Frontal cortex (tissue), 3 donors: ENCODE measurements at regions not wholly inside any gene's neighbourhood (a gene's known extent, or its start where the extent isn't known, plus 50 kb on each side); places are given as distances from the start of the nearest gene placed in this dataset.
"Not testable (repeated sequence)": the region's sequence is repeated elsewhere in the genome, so short reads cannot be mapped to it uniquely, and the experiment has no call there.

Experiments
- DNase-seq, 2 donors: peaks; one replicate each; pipeline ENCODE4 v3.0.0; 2012; ENCODE audit warnings: low spot score in 2 of 2
- FAIRE-seq: peaks from 2 replicates; lab custom pipeline; 2012; peaks lifted over from hg19 to GRCh38; lab: Jason Lieb, UNC
- donor health status: control.
- donor health status: control.
- donor health status: control.

DNA sequence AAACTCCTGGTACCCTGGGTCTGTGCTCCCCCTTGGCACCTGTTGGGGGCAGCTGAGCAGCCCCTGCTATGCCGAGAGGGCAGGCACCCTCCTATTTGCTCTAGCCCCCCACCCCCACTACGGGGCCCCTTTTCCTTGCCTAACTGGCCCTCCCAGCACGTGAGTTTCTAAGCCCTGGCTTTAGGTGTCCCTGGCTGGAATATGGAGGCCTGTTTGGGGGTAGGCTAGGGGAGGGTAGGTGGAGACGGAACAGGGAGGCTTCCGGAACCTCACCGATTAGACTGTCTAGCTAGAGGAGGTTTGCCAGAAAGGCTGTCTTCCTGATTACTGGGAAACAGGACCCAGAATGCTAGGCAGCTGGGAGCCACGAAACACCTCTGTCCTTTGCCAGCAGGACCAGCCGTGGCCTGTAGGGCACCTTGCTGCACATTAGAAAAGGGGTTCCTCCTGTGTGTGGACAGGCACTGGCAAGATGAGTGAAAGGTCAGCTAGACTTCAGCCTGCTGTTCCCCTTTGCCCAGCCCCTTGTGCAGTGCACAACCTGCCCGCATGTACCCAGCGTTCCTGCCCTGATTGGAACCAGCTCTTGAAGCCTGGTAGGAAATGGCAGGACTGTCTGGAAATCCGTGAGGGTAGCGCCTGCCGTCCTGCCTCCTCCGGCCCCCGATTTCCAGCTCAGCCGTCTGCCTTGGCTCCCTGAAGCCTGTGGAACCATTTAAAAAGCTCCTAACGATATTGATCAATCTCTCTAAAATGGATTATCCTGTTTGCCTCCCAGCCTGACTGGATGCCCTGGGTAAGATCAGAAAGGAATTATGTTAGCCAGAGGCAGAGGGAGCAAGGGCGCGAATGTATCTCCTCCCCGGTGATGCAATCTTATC, 83.4 kb upstream of the GSE1 start:
- FAIRE-seq = no peak
- no peak for DNase-seq

DNA sequence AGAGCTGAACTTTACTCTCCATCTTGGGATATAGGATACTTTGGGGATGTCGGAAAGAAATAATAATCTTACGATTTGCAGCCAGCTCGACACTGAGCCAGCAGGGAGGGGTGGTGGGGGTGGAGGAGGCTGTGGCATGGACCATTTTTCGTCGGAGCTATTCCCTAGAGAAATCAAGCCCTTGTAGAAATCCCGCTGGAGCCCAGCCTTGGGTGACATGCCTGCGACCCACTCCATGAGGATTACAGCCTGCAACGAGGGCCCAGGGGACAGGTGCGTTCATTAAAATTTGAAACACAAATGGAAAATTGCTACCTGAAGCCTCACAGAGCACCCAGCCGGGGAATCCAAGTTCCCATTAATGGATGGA, 82.8 kb upstream of the GSE1 start:
- DNase-seq (no peak), FAIRE-seq (no peak)

DNA sequence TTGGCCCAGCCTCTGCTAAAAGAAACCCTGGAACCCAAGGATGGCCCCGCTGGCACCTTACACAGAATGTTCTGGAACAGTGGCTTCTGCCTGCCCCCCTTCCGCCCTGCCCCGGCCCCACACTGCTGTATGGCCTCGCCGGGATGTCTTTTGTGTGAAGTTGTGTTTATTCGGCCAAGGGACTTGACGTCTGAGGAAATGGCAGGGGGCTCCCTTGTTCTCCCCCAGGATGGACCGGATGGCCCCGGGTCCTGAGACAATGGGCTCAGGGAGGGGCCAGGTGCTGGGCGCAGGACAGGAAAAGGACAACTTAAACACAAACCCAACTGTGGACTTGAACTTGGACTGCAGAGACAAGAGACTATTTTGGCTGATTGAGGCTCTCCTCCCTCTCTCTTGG, 81.6 kb upstream of the GSE1 start:
- no peak for DNase-seq
- no peak for FAIRE-seq

DNA sequence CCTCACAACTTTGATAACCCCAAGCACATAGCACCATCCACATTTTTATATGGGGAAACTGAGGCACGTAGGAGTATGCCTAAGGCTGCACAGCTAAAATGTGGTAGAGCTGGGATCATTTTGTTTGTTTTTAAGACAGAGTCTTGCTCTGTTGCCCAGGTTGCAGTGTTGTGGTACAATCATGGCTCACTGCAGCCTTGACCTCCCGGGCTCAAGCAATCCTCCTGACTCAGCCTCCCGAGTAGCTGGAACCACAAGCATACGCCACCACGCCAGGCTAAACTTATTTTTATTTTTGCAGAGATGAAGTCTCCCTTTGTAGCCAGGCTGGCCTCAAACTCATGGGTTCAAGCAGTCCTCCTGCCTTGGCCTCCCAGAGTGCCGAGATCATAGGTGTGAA, 81.0 kb upstream of the GSE1 start:
- FAIRE-seq (no peak), DNase-seq (no peak)

DNA sequence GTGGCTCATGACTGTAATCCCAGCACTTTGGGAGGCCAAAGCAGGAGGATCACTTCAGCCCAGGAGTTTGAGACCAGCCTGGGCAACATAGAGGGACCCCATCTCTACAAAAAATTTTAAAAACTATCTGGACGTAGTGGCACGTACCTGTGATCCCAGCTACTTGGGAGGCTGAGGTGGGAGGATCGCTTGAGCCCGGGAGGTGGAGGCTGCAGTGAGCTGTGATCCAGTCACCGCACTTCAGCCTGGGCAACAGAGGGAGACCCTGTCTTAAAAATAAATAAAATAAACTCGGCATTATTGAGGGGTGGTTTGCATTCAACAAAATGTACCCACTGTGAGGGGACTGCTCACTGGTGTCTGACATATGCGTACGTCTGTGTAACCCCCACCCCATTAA, 79.5 kb upstream of the GSE1 start:
- DNase-seq, FAIRE-seq: not testable (repeated sequence)

DNA sequence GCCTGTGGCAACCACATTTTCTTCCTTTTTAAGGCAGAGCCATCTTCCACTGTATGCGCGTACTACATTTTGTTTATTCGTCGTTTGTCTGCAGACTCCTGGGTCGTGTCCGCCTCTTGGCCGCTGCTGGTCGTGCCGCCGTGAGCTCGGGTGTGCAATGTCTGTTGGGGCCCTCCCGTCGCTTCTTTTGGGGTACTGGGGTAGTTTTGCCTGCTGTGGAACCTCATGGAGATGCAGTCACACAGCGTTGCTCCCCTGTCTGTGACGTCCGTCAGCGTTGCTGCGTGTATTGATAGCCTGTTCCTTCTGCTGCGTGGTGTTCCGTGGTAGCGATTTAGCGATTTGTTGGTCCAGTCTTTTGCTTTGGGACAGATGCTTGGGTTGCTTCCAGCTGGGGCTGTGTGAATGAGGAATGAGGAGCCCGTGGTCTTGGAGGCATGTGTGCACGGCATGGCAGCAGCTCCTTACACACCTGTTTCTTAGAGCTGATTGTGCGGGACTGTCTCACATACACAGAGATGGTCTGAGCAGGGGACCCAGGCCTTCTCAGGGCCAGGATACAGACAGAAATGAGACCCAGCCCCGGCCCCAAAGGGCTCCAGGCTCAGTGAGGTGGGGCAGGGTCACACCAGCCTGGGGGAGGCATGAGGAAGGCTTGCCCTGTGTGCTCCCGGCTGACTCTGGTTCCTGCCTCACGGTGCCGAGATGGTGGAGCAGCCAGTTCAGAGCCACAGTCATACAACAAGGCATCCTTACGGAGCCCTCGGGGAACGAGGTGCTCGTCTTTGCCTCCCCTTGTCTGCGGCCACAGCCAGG, 78.4 kb upstream of the GSE1 start:
- FAIRE-seq (no peak), DNase-seq (no peak)

DNA sequence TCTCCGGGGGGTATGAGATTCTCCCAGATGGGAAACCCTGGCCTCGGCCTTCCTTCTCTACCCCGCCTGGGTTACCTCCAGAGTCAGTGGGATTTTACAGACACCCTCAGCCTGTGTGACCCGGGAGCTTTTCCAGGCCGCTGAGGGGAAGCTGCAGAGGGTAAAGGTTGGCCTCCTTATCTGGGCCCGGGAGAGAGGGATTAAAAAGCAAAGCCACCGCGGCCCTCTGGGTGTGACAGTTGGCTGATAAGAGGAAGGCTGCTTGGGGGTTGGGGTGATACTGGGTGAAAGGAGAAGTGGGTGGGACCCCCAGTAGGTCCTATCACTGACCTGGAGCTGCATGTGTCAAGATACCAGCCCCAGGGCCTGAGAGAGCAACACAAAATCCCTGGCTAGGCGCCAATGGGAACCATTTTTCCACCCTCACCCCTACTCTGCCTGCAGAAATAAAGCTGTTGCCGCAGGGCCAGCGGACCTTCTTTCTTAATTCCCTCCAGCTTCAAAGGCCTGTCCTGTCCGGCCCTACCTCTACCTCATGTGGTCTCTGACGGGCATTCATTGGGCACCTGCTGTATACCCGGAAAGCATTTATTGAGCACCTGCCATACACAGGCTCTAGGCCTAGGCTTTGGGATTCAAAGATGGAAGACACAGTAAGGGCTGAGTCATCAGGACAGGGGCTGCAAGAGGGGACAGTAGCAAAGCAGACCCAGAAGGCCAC, 77.6 kb upstream of the GSE1 start:
- FAIRE-seq = no peak
- DNase-seq = no peak

DNA sequence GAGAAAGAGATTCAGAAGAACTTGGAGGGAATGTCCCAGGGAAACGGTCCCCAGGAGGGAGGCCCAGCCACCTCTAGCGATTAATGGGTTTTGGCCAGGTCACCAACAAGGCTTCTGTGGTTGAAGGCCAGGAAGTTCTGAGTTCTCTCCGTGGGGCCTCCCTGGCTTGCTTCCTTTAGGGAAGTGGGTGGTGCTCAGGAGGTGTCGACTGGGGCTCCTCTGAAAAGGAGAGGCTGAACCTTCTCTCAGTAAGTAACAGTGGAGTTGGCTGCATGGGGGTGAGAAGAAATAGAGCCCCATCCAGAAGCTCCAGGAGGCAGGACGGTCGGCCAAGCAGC, 77.1 kb upstream of the GSE1 start:
- FAIRE-seq (no peak), DNase-seq (no peak)

DNA sequence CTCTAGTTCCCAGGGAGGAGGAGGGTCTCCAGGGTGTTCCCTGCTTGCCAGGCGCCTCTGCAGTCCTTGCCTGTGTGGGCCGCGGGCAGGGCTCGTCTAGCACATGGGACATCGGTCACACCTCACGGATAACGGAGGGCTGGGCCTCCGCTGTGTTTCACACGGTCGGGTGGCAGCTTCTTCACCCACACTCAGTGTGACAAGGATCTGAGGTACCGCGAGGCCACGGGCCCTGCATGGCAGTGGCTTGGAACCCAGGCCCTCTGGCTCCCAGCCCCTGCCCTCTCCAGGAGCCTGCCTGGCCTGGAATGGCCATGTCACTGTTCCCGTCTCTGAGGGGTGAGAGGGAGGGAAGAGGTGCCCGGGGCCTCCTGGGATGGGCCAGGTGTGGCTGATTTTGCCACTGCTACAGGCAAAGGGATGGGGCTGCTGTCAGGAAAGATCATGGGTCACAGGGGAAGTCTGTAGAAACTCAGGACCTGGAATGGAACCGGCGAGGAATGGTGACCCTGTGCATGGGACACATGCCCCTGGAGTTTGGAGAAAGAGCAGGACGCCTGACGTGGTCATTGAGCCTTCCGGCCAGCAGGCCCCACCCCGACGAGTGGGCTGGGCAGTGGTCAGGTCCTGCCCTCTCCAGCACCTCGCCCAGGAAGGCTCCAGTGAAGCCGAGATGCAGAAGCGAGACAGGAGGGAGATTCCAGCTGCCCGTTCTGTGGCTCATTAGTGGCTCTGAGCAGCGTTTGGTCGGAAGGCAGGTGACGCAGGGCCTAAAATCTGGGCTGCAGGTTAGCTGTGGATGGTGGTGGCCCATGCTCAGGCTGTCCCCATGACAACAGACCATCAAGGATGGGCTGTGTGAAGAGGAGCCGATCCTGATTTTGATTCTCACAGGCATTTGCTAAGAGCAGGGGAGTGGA, 76.5 kb upstream of the GSE1 start:
- no peak for DNase-seq
- no peak for FAIRE-seq

DNA sequence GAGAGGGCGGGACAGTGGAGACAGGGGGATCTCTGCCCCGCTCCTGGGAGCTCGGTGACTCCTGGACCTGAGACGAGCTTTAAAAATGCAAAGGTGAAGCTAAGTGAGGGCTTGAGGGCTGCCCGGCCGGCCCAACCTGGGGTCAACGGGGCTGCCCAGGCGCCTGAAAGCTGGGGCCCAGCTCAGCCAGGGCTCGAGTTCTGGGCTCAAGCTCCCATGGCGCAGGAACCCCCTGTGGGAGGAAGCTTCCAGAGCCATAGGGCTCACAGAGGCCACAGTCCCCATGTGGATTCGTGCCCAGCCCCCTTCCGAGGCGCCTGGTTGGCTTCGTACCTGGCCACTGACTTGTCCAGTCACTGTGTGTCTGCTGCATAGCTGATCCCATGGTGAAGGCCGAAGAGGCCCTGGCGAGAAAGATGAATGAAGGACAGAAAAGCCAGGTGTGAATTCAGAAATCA, 75.8 kb upstream of the GSE1 start:
- FAIRE-seq (no peak), DNase-seq (no peak)

DNA sequence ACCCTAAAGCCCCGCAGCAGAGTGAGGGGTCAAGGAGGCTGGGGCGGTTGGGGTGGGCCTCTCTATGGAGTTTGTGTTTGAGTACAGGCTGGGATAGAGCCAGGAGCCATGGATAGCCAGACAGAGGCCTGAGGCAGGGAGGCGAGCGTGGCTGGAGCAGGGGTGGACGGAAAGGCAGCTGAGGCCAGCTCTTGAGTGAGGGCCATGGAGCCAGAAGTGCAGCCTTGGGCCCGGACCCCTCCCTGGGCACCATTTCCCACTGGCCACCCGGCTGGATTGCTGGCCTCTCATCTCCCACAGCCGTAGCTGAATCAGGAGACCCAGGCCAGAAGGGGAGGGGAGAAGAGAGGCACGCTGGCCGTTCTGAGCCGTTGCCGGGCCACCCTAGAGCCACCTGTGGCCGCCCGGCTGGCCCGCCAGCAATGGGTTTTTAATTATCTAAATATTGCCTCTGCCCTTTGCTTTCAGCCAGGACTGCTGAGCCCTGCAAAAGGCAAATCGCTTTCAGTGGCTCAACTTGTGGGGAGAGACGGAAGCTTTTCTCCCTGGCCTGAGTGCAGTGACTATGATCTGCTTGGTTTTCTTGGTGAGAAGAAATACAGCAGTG, 75.2 kb upstream of the GSE1 start:
- DNase-seq = no peak
- FAIRE-seq = no peak

DNA sequence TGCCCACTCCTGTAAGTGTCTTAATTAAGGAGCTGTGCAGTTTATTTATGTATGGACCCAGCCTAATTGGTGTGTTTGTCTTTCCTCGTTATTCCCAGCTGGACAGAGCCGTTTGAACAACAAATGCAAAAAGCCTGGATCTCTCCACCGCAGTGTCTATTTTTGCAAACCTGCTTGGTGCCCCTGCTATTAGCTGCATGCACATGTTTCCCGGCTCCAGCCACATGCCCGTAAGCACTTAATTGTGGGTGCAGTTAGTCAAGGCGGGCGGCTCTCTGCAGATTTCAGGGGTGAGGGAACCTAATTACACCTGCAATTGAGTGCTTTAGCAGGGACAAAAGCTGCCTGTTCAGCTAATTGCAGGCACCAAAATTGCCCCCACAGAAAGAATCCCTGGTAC, 74.0 kb upstream of the GSE1 start:
- DNase-seq = no peak

DNA sequence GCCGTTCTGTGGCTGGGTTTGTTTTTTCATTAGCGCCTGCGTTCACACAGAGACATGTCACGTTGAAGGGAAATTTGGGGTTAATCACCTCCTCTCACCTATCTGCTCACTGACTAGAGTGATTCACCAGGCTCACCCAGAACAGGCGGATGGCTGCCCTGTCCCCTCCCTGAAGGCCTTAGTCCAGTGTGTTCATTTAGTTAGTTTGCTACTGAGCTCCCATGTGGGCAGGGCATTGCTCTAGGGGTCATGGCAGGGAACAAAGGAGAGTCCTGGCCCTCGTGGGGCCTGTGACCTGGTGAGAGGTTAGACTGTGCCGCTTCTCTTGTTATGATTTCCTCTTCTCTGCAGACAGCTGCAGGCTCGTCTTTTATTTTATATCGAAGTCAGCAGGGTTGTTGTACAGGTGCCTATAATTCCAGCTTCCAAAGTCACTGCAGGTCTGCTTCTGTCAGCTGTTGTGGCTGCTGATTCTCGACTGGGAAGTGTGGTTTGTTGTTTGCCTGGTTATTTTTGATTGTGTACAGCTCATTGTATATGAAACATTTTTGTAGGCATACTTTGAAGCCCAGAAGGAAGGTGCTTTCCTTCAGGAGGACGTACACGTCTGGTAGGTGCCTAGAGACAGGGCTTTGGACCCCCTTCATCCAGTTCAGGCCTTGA, 73.4 kb upstream of the GSE1 start:
- DNase-seq (no peak), FAIRE-seq (no peak)

More for the DNA sequence above, 74.0 kb upstream of the GSE1 start:
- no peak for FAIRE-seq

DNA sequence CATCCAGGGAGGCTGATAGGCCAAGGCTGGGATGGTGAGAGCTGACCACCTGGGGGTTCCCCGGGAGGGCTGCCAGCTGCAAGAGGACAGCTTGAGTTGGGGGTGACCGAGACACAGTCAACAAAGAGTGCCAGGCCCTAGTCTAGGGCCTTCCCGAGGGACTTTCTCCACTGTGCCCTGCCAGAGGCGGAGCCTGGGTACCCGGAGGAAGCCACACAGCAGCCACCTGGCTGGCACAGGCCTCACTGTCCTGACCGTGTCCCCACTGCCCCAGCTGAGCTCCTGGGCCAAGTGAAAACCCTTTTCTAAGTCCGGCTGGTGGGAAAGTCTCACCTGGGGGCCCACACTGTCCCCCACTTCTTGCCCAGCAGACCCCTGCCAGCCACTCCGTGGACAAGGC, 71.9 kb upstream of the GSE1 start:
- no peak for DNase-seq

DNA sequence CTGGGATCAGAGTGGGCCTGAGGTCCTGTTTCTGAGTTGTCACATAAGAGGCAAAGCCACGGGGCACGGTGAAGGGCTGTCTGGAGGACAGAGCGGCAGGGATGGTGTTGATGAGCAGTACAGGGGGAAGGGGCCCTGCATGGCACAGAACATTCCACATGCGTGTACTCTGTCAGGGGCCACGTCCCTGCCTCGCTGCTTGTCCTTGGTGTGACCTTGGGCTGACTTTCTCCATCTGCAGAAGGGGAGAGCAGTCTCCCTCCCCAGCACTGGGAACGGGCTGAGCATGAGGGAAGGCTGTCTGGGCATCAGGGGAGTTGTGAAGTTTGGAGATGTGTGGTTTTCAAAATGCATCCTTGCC, 71.5 kb upstream of the GSE1 start:
- no peak for DNase-seq
- FAIRE-seq = no peak

More for the DNA sequence above, 71.9 kb upstream of the GSE1 start:
- FAIRE-seq = no peak

DNA sequence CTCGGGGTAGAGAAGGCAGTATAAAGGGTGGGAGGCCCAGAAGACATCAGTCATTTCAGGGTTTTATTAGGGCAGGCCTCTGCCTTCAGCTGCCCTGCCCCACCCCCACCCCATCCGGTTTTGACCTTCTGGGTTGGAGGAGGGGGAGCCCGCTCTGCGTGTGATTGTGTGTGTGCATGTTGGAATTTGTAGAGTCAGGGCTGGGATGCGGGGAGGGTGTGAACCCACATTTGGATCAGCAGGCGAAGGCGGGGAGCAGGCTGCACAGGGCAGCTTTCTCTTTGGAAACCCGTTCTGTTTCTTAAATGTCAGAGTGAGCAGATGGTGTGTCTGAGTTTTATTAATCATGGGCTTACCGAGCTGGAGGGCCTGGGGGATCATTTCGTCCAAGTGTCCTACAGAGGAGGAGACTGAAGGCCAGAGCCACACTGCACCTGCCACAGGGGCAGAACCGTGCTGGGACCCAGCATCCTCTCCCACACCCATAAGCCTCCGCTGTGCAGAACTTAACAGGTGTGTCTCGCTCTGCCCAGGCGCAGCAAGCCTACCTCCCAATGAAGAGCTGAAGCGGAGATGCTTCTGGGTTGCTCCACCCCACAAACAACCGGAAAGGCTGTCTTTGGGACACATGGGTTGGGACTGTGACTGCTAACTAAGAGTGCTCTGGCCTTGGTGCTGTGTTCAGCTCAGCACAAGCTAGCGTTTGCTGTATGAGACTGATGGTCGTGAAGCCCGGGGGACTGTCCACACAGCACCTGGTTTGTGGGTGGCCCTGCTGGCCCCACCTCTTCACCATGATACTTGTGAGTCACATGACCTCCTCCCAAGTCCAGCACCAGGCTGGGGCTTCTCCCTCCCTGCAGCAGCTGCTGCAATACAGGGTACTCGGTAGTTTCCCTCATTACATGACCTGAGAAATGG, 70.9 kb upstream of the GSE1 start:
- no peak for DNase-seq
- no peak for FAIRE-seq

DNA sequence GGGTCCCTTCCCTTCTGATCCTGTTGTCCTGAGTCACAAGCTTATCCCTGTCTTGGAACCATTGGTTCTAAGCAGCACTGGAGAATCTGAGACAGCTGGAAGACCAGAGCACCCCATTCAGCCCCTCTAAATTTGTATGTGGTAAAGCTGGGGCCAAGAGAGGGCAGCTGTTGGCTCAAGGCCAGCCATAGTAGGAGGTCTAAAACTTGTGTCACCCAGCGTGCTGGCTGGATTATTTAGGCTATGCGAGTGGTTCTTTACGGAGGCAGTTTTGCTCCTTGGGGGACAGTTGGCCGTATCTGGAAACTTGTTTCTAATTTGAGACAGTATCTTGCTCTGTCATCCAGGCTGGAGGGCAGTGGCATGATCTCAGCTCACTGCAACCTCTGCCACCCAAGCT, 69.6 kb upstream of the GSE1 start:
- no peak for FAIRE-seq

DNA sequence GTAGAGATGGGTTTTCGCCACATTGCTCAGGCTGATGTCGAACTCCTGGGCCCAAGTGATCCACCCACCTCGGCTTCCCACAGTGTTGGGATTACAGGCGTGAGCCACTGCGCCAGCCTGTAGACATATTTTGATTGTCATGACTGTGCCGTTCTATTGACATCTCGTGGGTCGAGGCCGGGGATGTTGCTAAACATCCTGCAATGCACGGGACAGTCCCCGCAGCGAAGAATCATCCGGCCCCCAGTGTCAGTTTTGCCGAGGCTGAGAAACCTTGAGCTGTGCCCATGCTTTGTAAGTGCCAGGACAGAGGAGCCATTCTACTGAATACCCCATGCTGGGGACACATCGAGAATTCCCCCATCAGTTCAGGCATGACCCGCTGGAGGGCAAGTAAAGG, 69.1 kb upstream of the GSE1 start:
- FAIRE-seq (no peak), DNase-seq (no peak)

More for the DNA sequence above, 69.6 kb upstream of the GSE1 start:
- no peak for DNase-seq
